Mesendoderm (in vitro differentiated cells): ENCODE measurements at regions not wholly inside any gene's neighbourhood (a gene's known extent, or its start where the extent isn't known, plus 50 kb on each side); places are given as distances from the start of the nearest gene placed in this dataset.
A peak's percentile ranks its signal among the peaks of the same experiment; 100 is the strongest.

Source experiments
- DNase-seq: peaks from one replicate; pipeline ENCODE4 v3.0.0; 2013
- H2AK5ac ChIP-seq: 2 replicates; pipeline ENCODE4 v1.6.1; 2013; ENCODE audit warnings: low read length, inconsistent platforms
- H2BK120ac ChIP-seq: 2 replicates; pipeline ENCODE4 v1.6.1; 2013; ENCODE audit warnings: low read depth, mild to moderate bottlenecking, low read length, moderate library complexity, mixed read lengths
- H2BK15ac ChIP-seq: replicated peaks from 2 replicates; pipeline ENCODE4 v1.6.1; 2013; ENCODE audit warnings: low read depth, mild to moderate bottlenecking, moderate library complexity
- H2BK5ac ChIP-seq: 2 replicates; pipeline ENCODE4 v1.6.1; 2013; ENCODE audit warnings: low read length, inconsistent platforms
- H3K18ac ChIP-seq: 2 replicates; pipeline ENCODE4 v1.6.1; 2013; ENCODE audit warnings: mild to moderate bottlenecking, low read length, mixed read lengths
- H3K23ac ChIP-seq: one replicate; pipeline ENCODE4 v1.6.1; 2013; ENCODE audit warnings: low read length
- H3K27ac ChIP-seq: 2 replicates; pipeline ENCODE4 v1.5.1; 2013; ENCODE audit warnings: low read depth, mild to moderate bottlenecking, inconsistent platforms, low read length, moderate library complexity
- H3K27me3 ChIP-seq: 2 replicates; pipeline ENCODE4 v1.6.1; 2013; ENCODE audit warnings: low read length, control low read depth, mild to moderate bottlenecking, inconsistent platforms; ENCODE audit not compliant: insufficient read depth, poor library complexity
- H3K36me3 ChIP-seq: 2 replicates; pipeline ENCODE4 v1.6.1; 2013; ENCODE audit warnings: low read length, inconsistent platforms; ENCODE audit not compliant: control insufficient read depth, insufficient read depth
- H3K4ac ChIP-seq: one replicate; pipeline ENCODE4 v1.6.1; 2013; ENCODE audit warnings: low read depth, mild to moderate bottlenecking, low read length, moderate library complexity
- H3K4me1 ChIP-seq: 2 replicates; pipeline ENCODE4 v1.6.1; 2013; ENCODE audit warnings: low read depth, low read length, inconsistent platforms; ENCODE audit not compliant: control insufficient read depth
- H3K4me2 ChIP-seq: 2 replicates; pipeline ENCODE4 v1.6.1; 2013; ENCODE audit warnings: low read length
- H3K4me3 ChIP-seq: 2 replicates; pipeline ENCODE4 v1.5.1; 2013; ENCODE audit warnings: mild to moderate bottlenecking, low read length
- H3K56ac ChIP-seq: one replicate; pipeline ENCODE4 v1.6.1; 2013; ENCODE audit warnings: low read length
- H3K79me1 ChIP-seq: 2 replicates; pipeline ENCODE4 v1.6.1; 2013; ENCODE audit warnings: low read length, inconsistent platforms
- H3K79me2 ChIP-seq: 2 replicates; pipeline ENCODE4 v1.6.1; 2013; ENCODE audit warnings: mild to moderate bottlenecking, low read length; ENCODE audit not compliant: control insufficient read depth, insufficient read depth
- H3K9ac ChIP-seq: 2 replicates; pipeline ENCODE4 v1.6.1; 2013; ENCODE audit warnings: low read length, inconsistent platforms
- H4K5ac ChIP-seq: one replicate; pipeline ENCODE4 v1.6.1; 2013; ENCODE audit warnings: low read length
- H4K8ac ChIP-seq: one replicate; pipeline ENCODE4 v1.6.1; 2013; ENCODE audit warnings: low read depth, mild to moderate bottlenecking, control low read depth, low read length, moderate library complexity
- WGBS: extraction: QIAGEN DNeasy Blood & Tissue Kit; methylation state at CpG from one replicate; pipeline ENCODE4 v1.1.7; 2013; ENCODE audit warnings: low lambda C conversion rate, missing lambda C conversion rate; ENCODE audit not compliant: insufficient coverage; ENCODE audit errors: extremely low coverage; 5-methylcytosine and 5-hydroxymethylcytosine counted together

- Histone ChIP-seq H3K4ac (no peak overlapping the region), H3K4me1 (no peaks in the 10 kb centered on the region), H3K18ac (no peak overlapping the region), H3K9ac (no peak overlapping the region), H4K8ac (no peak overlapping the region), H4K5ac (no peak overlapping the region), H2BK5ac (peak overlapping the region; percentile 13), H3K27ac (no peak overlapping the region), H3K79me2 (no peaks in the 10 kb centered on the region), H3K4me2 (no peak overlapping the region), H2BK15ac (no peak overlapping the region), H3K27me3 (no peaks in the 10 kb centered on the region), H3K56ac (peak overlapping the region; percentile 30), H3K4me3 (no peak overlapping the region), H3K23ac (no peak overlapping the region), H3K36me3 (no peaks in the 10 kb centered on the region), H2BK120ac (no peak overlapping the region), H2AK5ac (no peak overlapping the region), H3K79me1 (no peaks in the 10 kb centered on the region)
- DNase-seq = no peak
- WGBS = no CpG with 5 or more reads among the region's 24 CpGs
Observed at GRCh38 chr6:170232186-170233002, 58.5 kb downstream of the DLL1 start.

- peak; percentile 25 for DNase-seq
- Histone ChIP-seq H3K18ac (peak overlapping the region; percentile 5), H3K4me3 (no peak overlapping the region), H3K4me1 (no peaks in the 10 kb centered on the region), H3K36me3 (no peaks in the 10 kb centered on the region), H4K5ac (no peak overlapping the region), H2AK5ac (no peak overlapping the region), H3K56ac (peak overlapping the region; percentile 30), H3K79me2 (no peaks in the 10 kb centered on the region), H3K79me1 (no peaks in the 10 kb centered on the region), H3K9ac (no peak overlapping the region), H2BK120ac (no peak overlapping the region), H2BK15ac (no peak overlapping the region), H3K27me3 (no peaks in the 10 kb centered on the region), H3K4ac (no peak overlapping the region), H3K4me2 (no peak overlapping the region), H4K8ac (no peak overlapping the region), H3K23ac (no peak overlapping the region), H2BK5ac (no peak overlapping the region), H3K27ac (no peak overlapping the region)
- no CpG with 5 or more reads among the region's 22 CpGs for WGBS
Observed at GRCh38 chr6:170231293-170232185, 59.3 kb downstream of the DLL1 start.

- Histone ChIP-seq H3K9ac (no peak overlapping the region), H3K23ac (no peak overlapping the region), H3K27me3 (no peaks in the 10 kb centered on the region), H3K4me3 (no peak overlapping the region), H4K8ac (no peak overlapping the region), H3K4ac (no peak overlapping the region), H2BK5ac (no peak overlapping the region), H3K79me2 (no peaks in the 10 kb centered on the region), H2AK5ac (no peak overlapping the region), H3K4me2 (no peak overlapping the region), H3K56ac (no peak overlapping the region), H2BK120ac (no peak overlapping the region), H2BK15ac (no peak overlapping the region), H3K18ac (no peak overlapping the region), H3K4me1 (no peaks in the 10 kb centered on the region), H4K5ac (no peak overlapping the region), H3K79me1 (no peaks in the 10 kb centered on the region), H3K36me3 (no peaks in the 10 kb centered on the region), H3K27ac (no peak overlapping the region)
- WGBS = no CpG with 5 or more reads among the region's 19 CpGs
- no peak for DNase-seq
Observed at GRCh38 chr6:170230520-170231292, 60.2 kb downstream of the DLL1 start.

GRCh38 chr6:170229851-170230519 is 60.9 kb downstream of the DLL1 start:
- Histone ChIP-seq H3K9ac (no peak overlapping the region), H3K4me3 (no peak overlapping the region), H4K8ac (no peak overlapping the region), H3K4me2 (no peak overlapping the region), H2BK120ac (no peak overlapping the region), H3K4me1 (no peaks in the 10 kb centered on the region), H3K18ac (no peak overlapping the region), H3K27ac (no peak overlapping the region), H3K79me2 (no peaks in the 10 kb centered on the region), H3K4ac (no peak overlapping the region), H3K56ac (no peak overlapping the region), H3K27me3 (no peaks in the 10 kb centered on the region), H2BK15ac (no peak overlapping the region), H2AK5ac (no peak overlapping the region), H3K79me1 (no peaks in the 10 kb centered on the region), H4K5ac (no peak overlapping the region), H2BK5ac (no peak overlapping the region), H3K23ac (no peak overlapping the region), H3K36me3 (no peaks in the 10 kb centered on the region)
- no CpG with 5 or more reads among the region's 25 CpGs for WGBS
- peak; percentile 43 for DNase-seq

GRCh38 chr6:170229396-170229795 is 61.5 kb downstream of the DLL1 start:
- DNase-seq = no peak
- no peak overlapping the region for H3K4ac ChIP-seq
- no peak overlapping the region for H4K5ac ChIP-seq
- no peak overlapping the region for H3K4me3 ChIP-seq
- H4K8ac ChIP-seq = no peak overlapping the region
- no CpG with 5 or more reads among the region's 15 CpGs for WGBS
- no peak overlapping the region for H3K56ac ChIP-seq
- H3K23ac ChIP-seq = no peak overlapping the region
- H3K79me1 ChIP-seq = no peaks in the 10 kb centered on the region
- no peaks in the 10 kb centered on the region for H3K4me1 ChIP-seq
- no peak overlapping the region for H2BK120ac ChIP-seq
- H3K18ac ChIP-seq = no peak overlapping the region
- H3K79me2 ChIP-seq = no peaks in the 10 kb centered on the region
- no peak overlapping the region for H3K9ac ChIP-seq
- H2BK15ac ChIP-seq = no peak overlapping the region
- H3K27ac ChIP-seq = no peak overlapping the region
- H3K4me2 ChIP-seq = no peak overlapping the region
- H3K27me3 ChIP-seq = no peaks in the 10 kb centered on the region
- H3K36me3 ChIP-seq = no peaks in the 10 kb centered on the region
- H2AK5ac ChIP-seq = no peak overlapping the region
- H2BK5ac ChIP-seq = no peak overlapping the region
